Inflammatory macrophage treated with lipopolysaccharide for 1 hour (primary cell): ENCODE measurements at regions not wholly inside any gene's neighbourhood (a gene's known extent, or its start where the extent isn't known, plus 50 kb on each side); places are given as distances from the start of the nearest gene placed in this dataset.
A peak's percentile ranks its signal among the peaks of the same experiment; 100 is the strongest.
"Not testable (repeated sequence)": the region's sequence is repeated elsewhere in the genome, so short reads cannot be mapped to it uniquely, and the experiment has no call there.

Experiments
- DNase-seq, 2 donors: peaks; one replicate each; pipeline ENCODE4 v3.0.0-alpha.2; 2020 to 2022

GRCh38 chr6:63487103-63487813 lies 85.0 kb upstream of the LOC128125822 start:
- no peak for DNase-seq

GRCh38 chr6:63491119-63491518 lies 81.2 kb upstream of the LOC128125822 start:
- no peak for DNase-seq

GRCh38 chr6:63492476-63492875 lies 79.8 kb upstream of the LOC128125822 start:
- no peak for DNase-seq

GRCh38 chr6:63493557-63493956 lies 78.7 kb upstream of the LOC128125822 start:
- no peak for DNase-seq

GRCh38 chr6:63496361-63496804 lies 75.9 kb upstream of the LOC128125822 start:
- no peak for DNase-seq

- DNase-seq = no peak
Measured at GRCh38 chr6:63502156-63502555, 70.1 kb upstream of the LOC128125822 start.

- DNase-seq = no peak
Measured at GRCh38 chr6:63503199-63503598, 69.1 kb upstream of the LOC128125822 start.

- DNase-seq = no peak
Measured at GRCh38 chr6:63504777-63505384, 67.4 kb upstream of the LOC128125822 start.

- DNase-seq = no peak
Measured at GRCh38 chr6:63507096-63507495, 65.2 kb upstream of the LOC128125822 start.

GRCh38 chr6:63509652-63510352 lies 62.5 kb upstream of the LOC128125822 start:
- DNase-seq = peak in 1 of 2 donors; percentile 4

GRCh38 chr6:63510353-63510686 lies 62.0 kb upstream of the LOC128125822 start:
- DNase-seq = no peak

GRCh38 chr6:63510849-63511248 lies 61.4 kb upstream of the LOC128125822 start:
- no peak for DNase-seq

- DNase-seq = no peak
Measured at GRCh38 chr6:63514488-63515173, 57.6 kb upstream of the LOC128125822 start.

- not testable (repeated sequence) for DNase-seq
Measured at GRCh38 chr6:63515227-63515626, 57.1 kb upstream of the LOC128125822 start.

- DNase-seq = no peak
Measured at GRCh38 chr6:63516186-63516944, 55.9 kb upstream of the LOC128125822 start.

GRCh38 chr6:63517221-63517620 lies 55.1 kb upstream of the LOC128125822 start:
- DNase-seq = no peak

- DNase-seq = no peak
Measured at GRCh38 chr6:63521475-63522210, 50.6 kb upstream of the LOC128125822 start.
